MCF 10A (cell line): ENCODE measurements at regions not wholly inside any gene's neighbourhood (a gene's known extent, or its start where the extent isn't known, plus 50 kb on each side); places are given as distances from the start of the nearest gene placed in this dataset.

Experiments
- BruUV-seq: library from RNA; stranded (reverse); fragments of 400-500 nt; replicated peaks from 2 replicates; lab custom pipeline; 2021; lab: Mats Ljungman, UMichigan
- CTCF ChIA-PET: fragments of 300-600 bp; sonication (Branson Sonifier 250); formaldehyde crosslinking; extraction: SDS; loops from one replicate; lab custom pipeline; 2021; ENCODE audit warnings: antibody characterized with exemption, inconsistent platforms; lab: Yijun Ruan, JAX
- POLR2A ChIA-PET: fragments of 300-600, 350-650 bp; sonication (Branson Sonifier 250); formaldehyde crosslinking; extraction: SDS; loops from one replicate; lab custom pipeline; 2020; ENCODE audit warnings: antibody characterized with exemption, inconsistent platforms; lab: Yijun Ruan, JAX
- DNase-seq: peaks from one replicate; pipeline ENCODE4 v3.0.0-alpha.2; 2018; ENCODE audit not compliant: unreplicated experiment
- H3K27ac Mint-ChIP-seq: one replicate; pipeline ENCODE4 v1.8.0; 2022; ENCODE audit warnings: mild to moderate bottlenecking, low read depth, mixed read lengths; ENCODE audit not compliant: unreplicated experiment
- H3K27me3 Mint-ChIP-seq: one replicate; pipeline ENCODE4 v1.8.0; 2022; ENCODE audit warnings: mixed read lengths; ENCODE audit not compliant: insufficient read depth, unreplicated experiment
- H3K36me3 Mint-ChIP-seq: one replicate; pipeline ENCODE4 v1.8.0; 2022; ENCODE audit warnings: mild to moderate bottlenecking, moderate library complexity, mixed read lengths; ENCODE audit not compliant: insufficient read depth, unreplicated experiment
- H3K4me1 Mint-ChIP-seq: one replicate; pipeline ENCODE4 v1.8.0; 2022; ENCODE audit warnings: mixed read lengths; ENCODE audit not compliant: insufficient read depth, unreplicated experiment
- H3K4me3 Mint-ChIP-seq: one replicate; pipeline ENCODE4 v1.8.0; 2022; ENCODE audit warnings: mild to moderate bottlenecking, moderate library complexity, mixed read lengths; ENCODE audit not compliant: unreplicated experiment
- H3K9me3 Mint-ChIP-seq: one replicate; pipeline ENCODE4 v1.8.0; 2022; ENCODE audit warnings: mixed read lengths; ENCODE audit not compliant: unreplicated experiment
- CTCF ChIP-seq: fragments of 200-600 bp; IDR thresholded peaks from one replicate; pipeline ENCODE4 v1.8.0; 2022; ENCODE audit warnings: antibody characterized with exemption, mild to moderate bottlenecking; ENCODE audit not compliant: unreplicated experiment
- intact Hi-C: fragments of 100-400 bp; cut with micrococcal nuclease; formaldehyde crosslinking; loops from 2 replicates; pipeline ENCODE4 v1.14.1; 2022

GRCh38 chr2:143833015-143833660 is 686.8 kb downstream of the ZEB2 start:
- Mint-ChIP-seq H3K27ac (no peak overlapping the region), H3K9me3 (no peaks in the 10 kb centered on the region), H3K4me3 (no peak overlapping the region), H3K36me3 (no peaks in the 10 kb centered on the region), H3K27me3 (no peaks in the 10 kb centered on the region), H3K4me1 (no peaks in the 10 kb centered on the region)
- POLR2A ChIA-PET, result no interaction called here
- no peak for TF ChIP-seq CTCF
- CTCF ChIA-PET, result interaction anchor here (0.6 to 0.8 kb wide), 3 partner anchors 19 to 510 kb away, joined by 3 to 6 read pairs (median 3); no protein-coding TSS in a partner anchor
- no TSS peak for BruUV-seq
- DNase-seq, result no peak
- intact Hi-C loops, result no loop called here

GRCh38 chr2:143830476-143830875 is 689.4 kb downstream of the ZEB2 start:
- no peak overlapping the region for H3K27ac Mint-ChIP-seq
- POLR2A ChIA-PET, result no interaction called here
- H3K36me3 Mint-ChIP-seq, result no peaks in the 10 kb centered on the region
- no peaks in the 10 kb centered on the region for H3K9me3 Mint-ChIP-seq
- intact Hi-C loops, result no loop called here
- no peak overlapping the region for H3K4me3 Mint-ChIP-seq
- H3K27me3 Mint-ChIP-seq, result no peaks in the 10 kb centered on the region
- H3K4me1 Mint-ChIP-seq, result no peaks in the 10 kb centered on the region
- TF ChIP-seq CTCF, result no peak
- no TSS peak for BruUV-seq
- DNase-seq, result no peak
- CTCF ChIA-PET, result no interaction called here

- CTCF ChIA-PET, result no interaction called here
- Mint-ChIP-seq H3K9me3 (no peaks in the 10 kb centered on the region), H3K36me3 (no peaks in the 10 kb centered on the region), H3K4me3 (no peak overlapping the region), H3K4me1 (no peaks in the 10 kb centered on the region), H3K27ac (no peak overlapping the region), H3K27me3 (no peaks in the 10 kb centered on the region)
- POLR2A ChIA-PET, result no interaction called here
- BruUV-seq, result no TSS peak
- TF ChIP-seq CTCF, result no peak
- intact Hi-C loops, result no loop called here
- no peak for DNase-seq
Observed at GRCh38 chr2:143828763-143829537, 691.0 kb downstream of the ZEB2 start.

- intact Hi-C loops, result no loop called here
- ChIA-PET POLR2A (no interaction called here), CTCF (interaction anchor here (0.9 kb wide), 1 partner anchor 334 kb away, joined by 6 read pairs; no protein-coding TSS in a partner anchor)
- no peak overlapping the region for H3K27ac Mint-ChIP-seq
- H3K4me1 Mint-ChIP-seq, result no peaks in the 10 kb centered on the region
- no peaks in the 10 kb centered on the region for H3K27me3 Mint-ChIP-seq
- BruUV-seq, result no TSS peak
- H3K9me3 Mint-ChIP-seq, result no peaks in the 10 kb centered on the region
- H3K36me3 Mint-ChIP-seq, result no peaks in the 10 kb centered on the region
- no peak overlapping the region for H3K4me3 Mint-ChIP-seq
- no peak for TF ChIP-seq CTCF
- no peak for DNase-seq
Observed at GRCh38 chr2:143824791-143825190, 695.1 kb downstream of the ZEB2 start.
